ENCODE measurements at regions not wholly inside any gene's neighbourhood (a gene's known extent, or its start where the extent isn't known, plus 50 kb on each side); places are given as distances from the start of the nearest gene placed in this dataset.

DNA sequence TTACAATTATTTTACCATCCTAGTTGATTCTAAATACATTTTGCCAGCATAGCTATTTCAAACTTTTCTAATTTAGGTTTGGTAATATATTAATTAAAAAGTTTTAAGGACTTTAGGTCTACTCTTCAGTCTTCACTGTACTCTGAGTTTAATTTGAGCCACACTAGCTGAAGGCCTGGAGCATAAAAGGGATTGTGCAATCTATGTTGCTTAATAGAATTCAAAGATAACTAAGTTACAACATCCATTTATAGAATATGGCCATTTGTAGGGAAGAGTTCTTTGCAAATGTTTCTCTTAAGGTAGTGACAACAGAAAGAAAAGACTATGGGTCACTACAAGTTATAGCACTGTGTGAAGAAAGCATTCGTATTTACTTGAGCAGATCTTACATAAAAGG is 702.2 kb upstream of the NRXN1 start:
- no peak overlapping the region for H3K4me3 Mint-ChIP-seq

More for the DNA sequence above, 702.2 kb upstream of the NRXN1 start:
- Histone ChIP-seq H3F3A (replicated peaks; ENCODE audit: low read depth) (no peaks in the 10 kb centered on the region), H3K4me3 (no peak overlapping the region), H4K20me1 (replicated peaks; ENCODE audit: insufficient read depth) (no peaks in the 10 kb centered on the region), H3K79me2 (replicated peaks; ENCODE audit: insufficient read depth) (no peaks in the 10 kb centered on the region), H3K4me1 (ENCODE audit: insufficient read depth) (no peaks in the 10 kb centered on the region), H3K27me3 (ENCODE audit: insufficient read depth) (no peaks in the 10 kb centered on the region), H3K36me3 (ENCODE audit: insufficient read depth) (no peaks in the 10 kb centered on the region), H3K4me2 (no peak overlapping the region), H3K27ac (ENCODE audit: low read depth) (no peak overlapping the region), H2AFZ (no peak overlapping the region), H3K9me2 (ENCODE audit: insufficient read depth) (no peaks in the 10 kb centered on the region)
- H3K4me1 Mint-ChIP-seq = no peaks in the 10 kb centered on the region
- H3K27me3 Mint-ChIP-seq (ENCODE audit: insufficient read depth, low read depth, poor library complexity) = no peaks in the 10 kb centered on the region
- peaks cover 4% of the 10 kb centered on the region; the same call in 1 of the 3 replicates for H3K9me3 Mint-ChIP-seq
- H3K36me3 Mint-ChIP-seq (ENCODE audit: low read depth) = no peaks in the 10 kb centered on the region
- DNase-seq (ENCODE audit: low spot score) = no peak
- H3K27ac Mint-ChIP-seq = no peak overlapping the region
- TF ChIP-seq NANOG (IDR thresholded peaks at IDR 0.05; ENCODE audit: borderline replicate concordance) = no peak
- no peak for TF ChIP-seq JUNB (IDR thresholded peaks at IDR 0.05; ENCODE audit: unreplicated experiment)
- TF ChIP-seq, protein P1, sequence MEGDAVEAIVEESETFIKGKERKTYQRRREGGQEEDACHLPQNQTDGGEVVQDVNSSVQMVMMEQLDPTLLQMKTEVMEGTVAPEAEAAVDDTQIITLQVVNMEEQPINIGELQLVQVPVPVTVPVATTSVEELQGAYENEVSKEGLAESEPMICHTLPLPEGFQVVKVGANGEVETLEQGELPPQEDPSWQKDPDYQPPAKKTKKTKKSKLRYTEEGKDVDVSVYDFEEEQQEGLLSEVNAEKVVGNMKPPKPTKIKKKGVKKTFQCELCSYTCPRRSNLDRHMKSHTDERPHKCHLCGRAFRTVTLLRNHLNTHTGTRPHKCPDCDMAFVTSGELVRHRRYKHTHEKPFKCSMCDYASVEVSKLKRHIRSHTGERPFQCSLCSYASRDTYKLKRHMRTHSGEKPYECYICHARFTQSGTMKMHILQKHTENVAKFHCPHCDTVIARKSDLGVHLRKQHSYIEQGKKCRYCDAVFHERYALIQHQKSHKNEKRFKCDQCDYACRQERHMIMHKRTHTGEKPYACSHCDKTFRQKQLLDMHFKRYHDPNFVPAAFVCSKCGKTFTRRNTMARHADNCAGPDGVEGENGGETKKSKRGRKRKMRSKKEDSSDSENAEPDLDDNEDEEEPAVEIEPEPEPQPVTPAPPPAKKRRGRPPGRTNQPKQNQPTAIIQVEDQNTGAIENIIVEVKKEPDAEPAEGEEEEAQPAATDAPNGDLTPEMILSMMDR (conservative IDR thresholded peaks at IDR 0.05; ENCODE audit: low read depth in 2 of 2) = no peak
- TF ChIP-seq ZNF114 (CRISPR knock-in tag; IDR thresholded peaks at IDR 0.05) = no peak
- no peak for TF ChIP-seq CREB1 (CRISPR knock-in tag; IDR thresholded peaks at IDR 0.05; ENCODE audit: low read depth)
- TF ChIP-seq, protein P2, sequence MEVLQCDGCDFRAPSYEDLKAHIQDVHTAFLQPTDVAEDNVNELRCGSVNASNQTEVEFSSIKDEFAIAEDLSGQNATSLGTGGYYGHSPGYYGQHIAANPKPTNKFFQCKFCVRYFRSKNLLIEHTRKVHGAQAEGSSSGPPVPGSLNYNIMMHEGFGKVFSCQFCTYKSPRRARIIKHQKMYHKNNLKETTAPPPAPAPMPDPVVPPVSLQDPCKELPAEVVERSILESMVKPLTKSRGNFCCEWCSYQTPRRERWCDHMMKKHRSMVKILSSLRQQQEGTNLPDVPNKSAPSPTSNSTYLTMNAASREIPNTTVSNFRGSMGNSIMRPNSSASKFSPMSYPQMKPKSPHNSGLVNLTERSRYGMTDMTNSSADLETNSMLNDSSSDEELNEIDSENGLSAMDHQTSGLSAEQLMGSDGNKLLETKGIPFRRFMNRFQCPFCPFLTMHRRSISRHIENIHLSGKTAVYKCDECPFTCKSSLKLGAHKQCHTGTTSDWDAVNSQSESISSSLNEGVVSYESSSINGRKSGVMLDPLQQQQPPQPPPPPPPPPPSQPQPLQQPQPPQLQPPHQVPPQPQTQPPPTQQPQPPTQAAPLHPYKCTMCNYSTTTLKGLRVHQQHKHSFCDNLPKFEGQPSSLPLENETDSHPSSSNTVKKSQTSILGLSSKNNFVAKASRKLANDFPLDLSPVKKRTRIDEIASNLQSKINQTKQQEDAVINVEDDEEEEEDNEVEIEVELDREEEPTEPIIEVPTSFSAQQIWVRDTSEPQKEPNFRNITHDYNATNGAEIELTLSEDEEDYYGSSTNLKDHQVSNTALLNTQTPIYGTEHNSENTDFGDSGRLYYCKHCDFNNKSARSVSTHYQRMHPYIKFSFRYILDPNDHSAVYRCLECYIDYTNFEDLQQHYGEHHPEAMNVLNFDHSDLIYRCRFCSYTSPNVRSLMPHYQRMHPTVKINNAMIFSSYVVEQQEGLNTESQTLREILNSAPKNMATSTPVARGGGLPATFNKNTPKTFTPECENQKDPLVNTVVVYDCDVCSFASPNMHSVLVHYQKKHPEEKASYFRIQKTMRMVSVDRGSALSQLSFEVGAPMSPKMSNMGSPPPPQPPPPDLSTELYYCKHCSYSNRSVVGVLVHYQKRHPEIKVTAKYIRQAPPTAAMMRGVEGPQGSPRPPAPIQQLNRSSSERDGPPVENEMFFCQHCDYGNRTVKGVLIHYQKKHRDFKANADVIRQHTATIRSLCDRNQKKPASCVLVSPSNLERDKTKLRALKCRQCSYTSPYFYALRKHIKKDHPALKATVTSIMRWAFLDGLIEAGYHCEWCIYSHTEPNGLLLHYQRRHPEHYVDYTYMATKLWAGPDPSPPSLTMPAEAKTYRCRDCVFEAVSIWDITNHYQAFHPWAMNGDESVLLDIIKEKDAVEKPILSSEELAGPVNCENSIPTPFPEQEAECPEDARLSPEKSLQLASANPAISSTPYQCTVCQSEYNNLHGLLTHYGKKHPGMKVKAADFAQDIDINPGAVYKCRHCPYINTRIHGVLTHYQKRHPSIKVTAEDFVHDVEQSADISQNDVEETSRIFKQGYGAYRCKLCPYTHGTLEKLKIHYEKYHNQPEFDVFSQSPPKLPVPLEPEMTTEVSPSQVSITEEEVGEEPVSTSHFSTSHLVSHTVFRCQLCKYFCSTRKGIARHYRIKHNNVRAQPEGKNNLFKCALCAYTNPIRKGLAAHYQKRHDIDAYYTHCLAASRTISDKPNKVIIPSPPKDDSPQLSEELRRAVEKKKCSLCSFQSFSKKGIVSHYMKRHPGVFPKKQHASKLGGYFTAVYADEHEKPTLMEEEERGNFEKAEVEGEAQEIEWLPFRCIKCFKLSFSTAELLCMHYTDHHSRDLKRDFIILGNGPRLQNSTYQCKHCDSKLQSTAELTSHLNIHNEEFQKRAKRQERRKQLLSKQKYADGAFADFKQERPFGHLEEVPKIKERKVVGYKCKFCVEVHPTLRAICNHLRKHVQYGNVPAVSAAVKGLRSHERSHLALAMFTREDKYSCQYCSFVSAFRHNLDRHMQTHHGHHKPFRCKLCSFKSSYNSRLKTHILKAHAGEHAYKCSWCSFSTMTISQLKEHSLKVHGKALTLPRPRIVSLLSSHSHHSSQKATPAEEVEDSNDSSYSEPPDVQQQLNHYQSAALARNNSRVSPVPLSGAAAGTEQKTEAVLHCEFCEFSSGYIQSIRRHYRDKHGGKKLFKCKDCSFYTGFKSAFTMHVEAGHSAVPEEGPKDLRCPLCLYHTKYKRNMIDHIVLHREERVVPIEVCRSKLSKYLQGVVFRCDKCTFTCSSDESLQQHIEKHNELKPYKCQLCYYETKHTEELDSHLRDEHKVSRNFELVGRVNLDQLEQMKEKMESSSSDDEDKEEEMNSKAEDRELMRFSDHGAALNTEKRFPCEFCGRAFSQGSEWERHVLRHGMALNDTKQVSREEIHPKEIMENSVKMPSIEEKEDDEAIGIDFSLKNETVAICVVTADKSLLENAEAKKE (CRISPR knock-in tag; IDR thresholded peaks at IDR 0.05) = no peak
- TF ChIP-seq STAT1 (IDR thresholded peaks at IDR 0.05; ENCODE audit: unreplicated experiment) = no peak
- ATAC-seq = no peak

Measured in GM23338 (cell line).